ENCODE measurements at regions not wholly inside any gene's neighbourhood (a gene's known extent, or its start where the extent isn't known, plus 50 kb on each side); places are given as distances from the start of the nearest gene placed in this dataset.

GRCh38 chr4:79831119-79831528, 241.9 kb downstream of the ANTXR2 start:
- H3K4me1 ChIP-seq (ENCODE audit: control insufficient read depth, extremely low read depth, insufficient read depth, low read length): no peaks in the 10 kb centered on the region
- no peak overlapping the region for H3K27ac ChIP-seq (ENCODE audit: insufficient read depth, low read length)
- H3K36me3 ChIP-seq (ENCODE audit: control insufficient read depth, insufficient read depth, low read length): no peaks in the 10 kb centered on the region
- DNase-seq (ENCODE audit: low read depth in 2 of 2): no peak
- H3K4me3 ChIP-seq (replicated peaks in 1 of 4; ENCODE audit: control extremely low read depth in 1 of 4, insufficient read depth in 1 of 4, low read depth in 3 of 4, low read length in 4 of 4): no peak overlapping the region
- no peak overlapping the region for H2AFZ ChIP-seq (ENCODE audit: low read length)
- H3K4me2 ChIP-seq (ENCODE audit: extremely low read depth, insufficient read depth, low read length): no peak overlapping the region
- no peaks in the 10 kb centered on the region for H3K9me3 ChIP-seq (ENCODE audit: control insufficient read depth, insufficient read depth, low read depth, low read length)
- TF ChIP-seq CTCF (conservative IDR thresholded peaks at IDR 0.05 in 1 of 2, IDR thresholded peaks at IDR 0.05 in 1 of 2; ENCODE audit: low read depth in 1 of 2, low read length in 2 of 2) (no peak), EZH2 (IDR thresholded peaks at IDR 0.05; ENCODE audit: low read length, missing control alignments) (no peak)
- H4K20me1 ChIP-seq (ENCODE audit: control insufficient read depth, extremely low read depth, insufficient read depth, low read length): no peaks in the 10 kb centered on the region
- no peak overlapping the region for H3K9ac ChIP-seq (ENCODE audit: insufficient read depth, low read length)
- no peaks in the 10 kb centered on the region for H3K79me2 ChIP-seq (ENCODE audit: control insufficient read depth, insufficient read depth, low read length)
- H3K27me3 ChIP-seq (ENCODE audit: control insufficient read depth, insufficient read depth, low read length): no peaks in the 10 kb centered on the region

- TF ChIP-seq CTCF (conservative IDR thresholded peaks at IDR 0.05 in 1 of 2, IDR thresholded peaks at IDR 0.05 in 1 of 2; ENCODE audit: low read depth in 1 of 2, low read length in 2 of 2): no peak
- no peak for TF ChIP-seq EZH2 (IDR thresholded peaks at IDR 0.05; ENCODE audit: low read length, missing control alignments)
- H3K79me2 ChIP-seq (ENCODE audit: control insufficient read depth, insufficient read depth, low read length): no peaks in the 10 kb centered on the region
- DNase-seq (ENCODE audit: low read depth in 2 of 2): no peak
- no peaks in the 10 kb centered on the region for H3K27me3 ChIP-seq (ENCODE audit: control insufficient read depth, insufficient read depth, low read length)
- no peak overlapping the region for H3K27ac ChIP-seq (ENCODE audit: insufficient read depth, low read length)
- H3K36me3 ChIP-seq (ENCODE audit: control insufficient read depth, insufficient read depth, low read length): no peaks in the 10 kb centered on the region
- no peak overlapping the region for H3K9ac ChIP-seq (ENCODE audit: insufficient read depth, low read length)
- no peaks in the 10 kb centered on the region for H3K4me1 ChIP-seq (ENCODE audit: control insufficient read depth, extremely low read depth, insufficient read depth, low read length)
- no peaks in the 10 kb centered on the region for H4K20me1 ChIP-seq (ENCODE audit: control insufficient read depth, extremely low read depth, insufficient read depth, low read length)
- no peaks in the 10 kb centered on the region for H3K9me3 ChIP-seq (ENCODE audit: control insufficient read depth, insufficient read depth, low read depth, low read length)
- H3K4me3 ChIP-seq (replicated peaks in 1 of 4; ENCODE audit: control extremely low read depth in 1 of 4, insufficient read depth in 1 of 4, low read depth in 3 of 4, low read length in 4 of 4): no peak overlapping the region
- no peak overlapping the region for H3K4me2 ChIP-seq (ENCODE audit: extremely low read depth, insufficient read depth, low read length)
- no peak overlapping the region for H2AFZ ChIP-seq (ENCODE audit: low read length)
These were observed 245.7 kb downstream of the ANTXR2 start for GRCh38 chr4:79827283-79827682.

GRCh38 chr4:79823148-79823763, 249.8 kb downstream of the ANTXR2 start:
- no peaks in the 10 kb centered on the region for H3K79me2 ChIP-seq (ENCODE audit: control insufficient read depth, insufficient read depth, low read length)
- DNase-seq (ENCODE audit: low read depth in 2 of 2): peak; percentile 50 to 82

More at GRCh38 chr4:79823148-79823763, 249.8 kb downstream of the ANTXR2 start:
- no peaks in the 10 kb centered on the region for H3K36me3 ChIP-seq (ENCODE audit: control insufficient read depth, insufficient read depth, low read length)
- H3K9me3 ChIP-seq (ENCODE audit: control insufficient read depth, insufficient read depth, low read depth, low read length): no peaks in the 10 kb centered on the region
- H3K4me2 ChIP-seq (ENCODE audit: extremely low read depth, insufficient read depth, low read length): no peak overlapping the region
- H2AFZ ChIP-seq (ENCODE audit: low read length): no peak overlapping the region
- no peaks in the 10 kb centered on the region for H4K20me1 ChIP-seq (ENCODE audit: control insufficient read depth, extremely low read depth, insufficient read depth, low read length)
- no peak overlapping the region for H3K9ac ChIP-seq (ENCODE audit: insufficient read depth, low read length)
- no peak overlapping the region for H3K4me3 ChIP-seq (replicated peaks in 1 of 4; ENCODE audit: control extremely low read depth in 1 of 4, insufficient read depth in 1 of 4, low read depth in 3 of 4, low read length in 4 of 4)
- H3K27me3 ChIP-seq (ENCODE audit: control insufficient read depth, insufficient read depth, low read length): no peaks in the 10 kb centered on the region
- no peak overlapping the region for H3K27ac ChIP-seq (ENCODE audit: insufficient read depth, low read length)
- no peaks in the 10 kb centered on the region for H3K4me1 ChIP-seq (ENCODE audit: control insufficient read depth, extremely low read depth, insufficient read depth, low read length)
- TF ChIP-seq CTCF (conservative IDR thresholded peaks at IDR 0.05 in 1 of 2, IDR thresholded peaks at IDR 0.05 in 1 of 2; ENCODE audit: low read depth in 1 of 2, low read length in 2 of 2): no peak
- no peak for TF ChIP-seq EZH2 (IDR thresholded peaks at IDR 0.05; ENCODE audit: low read length, missing control alignments)
